GM18868 (cell line): ENCODE measurements at regions not wholly inside any gene's neighbourhood (a gene's known extent, or its start where the extent isn't known, plus 50 kb on each side); places are given as distances from the start of the nearest gene placed in this dataset.

ENCODE experiments used
- ATAC-seq: cut with Tn5 transposase; IDR thresholded peaks from one replicate; pipeline ENCODE4 v1.9.1; 2021; ENCODE audit warnings: mild to moderate bottlenecking, moderate library complexity; ENCODE audit not compliant: unreplicated experiment

DNA sequence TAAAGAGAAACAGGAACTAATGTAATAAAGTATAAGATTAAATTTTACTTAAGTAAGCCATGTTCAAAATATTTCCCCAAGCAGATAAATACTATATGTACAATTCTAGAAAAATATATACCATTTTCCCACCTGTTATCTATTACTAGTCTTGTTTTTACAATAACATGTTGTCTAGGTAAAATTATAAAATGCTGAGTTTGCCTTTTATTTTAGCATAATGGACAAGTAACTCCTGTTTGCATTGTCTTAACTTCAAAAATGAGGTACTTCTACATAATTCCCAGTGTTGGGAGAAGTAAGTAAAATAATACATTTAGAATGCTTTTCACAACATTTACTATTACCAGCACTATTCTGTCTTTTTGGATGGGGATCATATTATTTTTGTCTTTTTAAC lies 800.5 kb downstream of the SLITRK6 start:
- ATAC-seq = no peak

DNA sequence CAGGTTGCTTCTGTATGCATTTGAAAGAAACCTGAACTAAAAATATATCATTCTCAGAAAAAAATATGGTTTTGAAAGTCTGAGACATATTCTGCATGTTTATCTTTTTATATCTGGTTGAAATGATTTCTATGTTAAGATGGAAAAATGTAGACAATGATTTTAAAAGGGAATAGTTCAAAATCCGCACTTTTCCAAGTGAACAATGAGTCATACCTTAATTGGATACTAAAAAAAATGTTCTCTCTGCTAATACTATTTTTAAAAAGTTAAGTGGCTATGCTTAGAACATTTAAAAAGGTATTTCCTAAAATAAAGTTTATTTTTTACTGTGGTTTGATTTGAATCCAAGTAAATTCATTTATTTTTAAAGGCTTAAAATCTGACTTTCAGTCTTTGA lies 801.4 kb downstream of the SLITRK6 start:
- no peak for ATAC-seq

DNA sequence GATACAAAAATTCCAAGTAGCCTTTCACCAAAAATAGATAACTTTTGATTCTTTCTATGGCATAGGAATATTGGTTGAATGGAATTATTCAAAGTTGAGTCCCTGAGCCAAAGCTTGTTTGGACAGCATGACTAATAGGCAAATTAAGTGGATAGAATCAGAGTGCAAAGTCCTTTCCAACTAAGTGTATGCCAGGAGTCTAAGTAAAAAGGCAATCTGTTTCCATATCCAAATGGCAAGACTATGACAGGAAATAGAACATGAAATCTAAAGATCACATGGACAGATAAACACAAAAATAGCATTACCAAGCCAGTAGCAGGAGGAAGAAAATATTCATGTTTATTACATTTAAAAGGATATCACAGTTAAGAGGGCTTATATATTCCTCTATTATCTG lies 804.6 kb downstream of the SLITRK6 start:
- ATAC-seq = no peak

DNA sequence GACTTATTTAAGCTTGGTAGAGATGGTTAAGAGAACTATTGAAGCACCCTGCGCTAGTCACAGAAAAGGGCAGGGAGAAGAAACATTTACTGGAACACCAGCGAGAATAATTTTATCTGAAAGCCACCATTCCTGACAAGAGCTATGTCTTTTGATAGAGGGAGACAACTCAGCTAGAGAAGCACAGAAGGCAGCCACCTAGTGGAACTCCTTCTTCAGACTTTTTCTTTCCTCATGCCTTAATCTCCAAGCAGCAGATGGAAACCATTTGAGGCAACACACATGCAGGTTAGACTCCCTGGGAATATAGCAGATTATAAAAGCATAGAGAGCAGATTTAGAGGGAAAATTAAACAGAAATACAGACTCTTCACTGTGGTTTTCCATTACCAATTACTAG lies 813.4 kb downstream of the SLITRK6 start:
- no peak for ATAC-seq

DNA sequence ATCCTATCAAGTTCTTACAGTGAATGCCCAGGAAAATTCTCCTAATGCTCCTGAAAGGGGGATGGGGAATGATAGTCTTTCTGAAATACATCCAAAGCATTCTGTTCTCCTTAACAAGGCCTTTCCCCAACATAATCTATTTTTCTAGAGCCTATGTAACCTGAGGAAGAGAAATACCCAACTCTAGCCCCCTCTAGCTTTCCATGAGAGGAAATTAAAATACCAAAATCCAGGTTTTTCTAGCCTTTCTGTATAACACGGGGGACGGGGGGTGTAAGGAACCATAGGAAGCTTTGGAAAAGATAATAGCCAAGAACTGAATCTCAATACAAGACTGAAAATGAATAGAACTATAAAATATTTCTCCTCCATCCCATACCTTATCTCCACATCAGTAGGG lies 815.9 kb downstream of the SLITRK6 start:
- ATAC-seq = no peak

DNA sequence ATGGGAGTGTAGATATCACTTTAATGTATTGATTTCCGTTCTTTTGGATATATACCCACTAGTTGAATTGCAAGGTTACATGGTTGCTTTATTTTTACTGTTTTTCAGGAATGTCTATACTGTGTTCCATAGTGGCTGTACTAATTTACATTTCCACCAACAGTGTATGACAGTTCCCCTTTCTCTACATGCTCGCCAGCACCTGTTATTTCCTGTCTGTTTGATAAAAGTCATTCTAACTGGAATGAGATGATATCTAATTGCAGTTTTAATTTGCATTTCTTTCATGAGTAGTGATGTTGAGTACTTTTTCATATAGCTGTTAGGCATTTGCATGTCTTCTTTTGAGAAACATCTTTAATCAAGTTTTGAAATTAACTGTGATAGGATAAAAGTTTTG lies 818.6 kb downstream of the SLITRK6 start:
- no peak for ATAC-seq

DNA sequence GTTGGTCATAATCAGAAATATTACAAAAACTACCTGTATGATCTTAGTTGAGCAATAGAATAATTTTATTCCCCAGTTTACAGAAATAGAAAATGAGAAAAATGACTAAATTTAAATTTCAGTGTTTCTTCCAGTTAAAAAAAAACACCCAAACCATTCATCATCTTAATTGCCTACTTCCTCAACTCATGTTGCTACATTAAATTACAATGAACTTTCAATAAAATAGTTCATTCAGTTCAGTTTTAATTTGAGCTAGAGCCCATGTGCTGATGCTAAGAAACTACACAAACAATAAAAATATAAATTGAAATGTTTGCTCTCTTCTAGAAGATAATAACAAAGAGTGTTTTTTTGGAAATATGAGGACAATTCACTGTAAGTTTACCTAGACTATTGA lies 820.4 kb downstream of the SLITRK6 start:
- ATAC-seq = no peak

DNA sequence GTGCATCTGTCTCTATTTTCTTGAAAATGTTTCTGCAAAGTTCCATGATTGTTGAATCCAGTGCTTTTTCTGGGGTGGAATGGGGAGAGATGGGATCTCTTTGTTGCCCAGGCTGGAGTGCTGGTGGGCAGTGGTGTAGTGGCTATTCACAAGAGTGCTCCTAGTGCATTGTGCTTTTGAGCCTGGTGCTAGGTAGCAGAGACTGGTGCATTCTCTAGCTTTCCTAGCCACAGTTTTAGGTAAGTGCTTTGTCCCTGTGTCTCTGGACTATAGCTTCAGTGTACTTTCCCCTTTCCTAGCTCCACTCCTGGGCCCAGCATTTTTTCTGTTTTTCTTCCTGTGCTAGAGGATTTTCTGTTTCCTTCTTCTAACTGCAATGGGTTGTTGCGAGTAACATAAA lies 825.6 kb downstream of the SLITRK6 start:
- no peak for ATAC-seq

DNA sequence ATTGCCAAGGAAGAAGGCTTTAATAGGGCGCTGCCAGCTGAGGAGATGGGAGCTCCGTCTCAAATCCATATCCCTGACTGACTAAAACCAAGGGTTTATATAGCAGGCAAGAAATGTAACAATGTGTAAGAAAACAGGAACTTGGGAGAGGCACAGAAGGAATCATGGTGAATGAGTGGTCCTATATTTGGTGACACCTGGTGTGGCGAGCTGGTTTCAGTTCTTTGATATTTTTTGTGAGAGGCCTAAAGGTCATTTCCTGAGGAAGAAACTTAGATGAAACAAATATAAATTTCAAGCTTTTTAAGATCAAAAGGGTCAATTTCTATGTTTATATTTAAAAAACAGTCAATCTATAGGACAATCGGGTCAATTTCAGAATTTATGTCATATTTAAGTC lies 826.3 kb downstream of the SLITRK6 start:
- ATAC-seq = no peak

DNA sequence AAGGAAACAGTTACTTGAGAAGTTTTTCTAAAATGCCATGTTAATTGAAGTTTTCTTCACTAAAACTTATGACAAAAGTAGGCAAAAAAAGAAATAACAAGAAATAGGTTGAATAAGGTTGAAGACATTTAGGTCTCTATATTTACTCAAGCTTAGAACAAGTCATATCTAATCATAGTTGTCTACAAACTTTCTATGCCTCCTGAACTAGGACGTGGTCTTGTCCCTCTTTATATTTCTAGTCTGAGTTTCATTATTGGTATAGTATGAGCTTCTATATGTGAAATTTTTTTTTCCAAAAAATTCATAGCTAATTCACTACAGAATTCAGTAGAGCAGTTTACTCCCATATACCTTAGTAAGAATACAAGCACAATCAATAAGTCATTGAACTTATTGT lies 836.4 kb downstream of the SLITRK6 start:
- peak; percentile 94 for ATAC-seq

DNA sequence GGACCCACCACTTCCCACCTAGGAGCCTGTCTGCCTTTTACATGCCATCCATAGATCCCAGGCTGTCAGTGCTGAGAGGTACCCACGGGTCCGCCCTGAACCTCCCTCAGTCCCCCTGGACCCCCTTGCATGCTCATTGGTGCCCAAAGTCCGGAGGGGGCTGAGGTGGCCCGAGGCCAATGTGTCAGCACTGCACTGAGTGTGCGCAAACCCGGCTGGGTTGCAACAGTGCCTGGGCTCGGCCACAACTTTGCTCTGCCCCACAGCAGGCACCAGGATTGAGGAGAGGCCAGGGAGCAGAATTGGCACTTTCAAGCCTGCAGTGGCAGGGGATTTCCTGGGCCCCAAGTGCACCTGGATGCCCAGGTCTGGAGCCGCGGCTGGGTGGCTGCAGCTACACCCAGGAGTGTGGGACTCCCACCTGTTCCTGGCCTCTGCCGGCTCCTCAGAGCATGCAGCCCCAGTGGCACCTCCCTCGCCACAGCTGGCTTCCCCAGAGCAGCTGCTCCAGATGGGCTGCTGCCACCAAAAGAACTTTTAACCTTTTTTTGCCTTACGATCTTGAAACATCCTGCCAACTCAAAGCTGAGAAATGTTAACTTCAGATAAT lies 837.0 kb downstream of the SLITRK6 start:
- ATAC-seq = peak; percentile 72

DNA sequence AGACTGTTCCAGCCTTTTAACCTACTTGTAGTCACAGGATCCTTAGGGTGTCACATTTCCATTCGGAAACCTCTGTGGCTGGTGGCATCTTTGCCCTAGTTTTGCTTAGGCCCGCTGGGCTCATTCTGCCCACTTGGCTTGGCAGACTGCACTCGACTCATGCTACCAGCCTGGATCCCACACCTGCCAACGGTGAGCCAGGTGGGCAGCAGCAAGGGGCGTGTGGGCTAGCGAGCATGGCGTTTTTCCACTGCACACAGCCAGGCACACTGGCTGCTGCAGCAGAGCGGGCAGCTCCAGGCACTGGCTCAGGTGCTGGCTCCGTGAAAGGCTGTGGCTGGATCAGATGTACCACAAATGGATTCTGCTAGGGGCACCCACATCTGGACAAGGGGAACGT lies 838.2 kb downstream of the SLITRK6 start:
- ATAC-seq = no peak

DNA sequence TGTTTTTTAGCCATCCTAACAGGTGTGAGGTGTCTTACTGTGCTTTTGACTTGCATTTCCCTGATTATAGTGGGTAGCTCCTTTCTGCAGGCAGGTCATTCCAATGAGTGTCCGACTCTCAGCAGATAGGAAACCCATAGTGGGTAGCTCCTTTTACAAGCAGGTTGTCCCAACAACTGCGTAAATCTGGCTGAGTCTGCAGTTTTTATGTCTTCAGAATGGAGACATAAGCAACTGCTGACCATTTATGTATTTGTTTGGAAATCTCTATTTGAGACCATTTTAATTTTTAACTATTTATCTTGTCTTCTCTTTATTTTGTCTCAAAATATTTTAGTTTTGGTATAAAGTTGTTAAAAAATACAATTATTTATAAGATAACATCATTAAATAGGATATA lies 839.4 kb downstream of the SLITRK6 start:
- no peak for ATAC-seq

DNA sequence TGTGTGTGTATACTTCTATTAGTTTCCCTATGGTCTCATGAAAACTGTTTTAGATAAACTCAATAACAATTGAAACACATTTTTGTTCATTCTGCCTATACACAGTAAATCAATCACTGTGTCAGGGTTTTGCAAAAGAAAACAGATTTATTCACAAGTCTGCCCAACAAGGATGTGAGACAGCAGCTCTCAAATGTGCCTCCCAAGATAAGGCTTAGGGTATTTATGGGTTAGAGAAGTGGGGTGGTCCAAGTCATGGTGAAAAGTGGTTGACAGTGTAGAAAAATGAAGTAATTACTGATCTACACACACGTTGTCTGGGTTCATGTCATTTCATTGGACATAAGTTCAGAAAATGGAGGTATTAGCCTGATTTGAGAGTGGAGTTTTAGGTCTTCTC lies 844.6 kb downstream of the SLITRK6 start:
- no peak for ATAC-seq

DNA sequence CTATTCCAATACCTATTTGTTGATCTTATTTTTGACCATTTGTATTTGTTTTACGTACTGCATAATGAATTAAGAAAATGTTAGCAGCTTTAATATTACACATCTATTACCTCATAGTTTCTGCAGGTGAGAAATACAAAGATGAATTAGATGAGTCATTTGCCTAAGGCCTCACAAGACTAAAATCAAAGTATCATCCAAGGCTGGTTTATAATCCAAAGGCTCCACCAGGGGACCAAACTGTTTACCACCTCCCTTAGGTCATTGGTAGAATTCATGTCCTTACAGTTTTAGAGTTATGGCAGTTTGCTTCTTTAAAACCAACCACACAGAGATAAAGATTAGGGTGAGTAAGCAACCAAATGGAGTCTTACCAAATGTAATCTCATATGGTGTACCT lies 848.1 kb downstream of the SLITRK6 start:
- no peak for ATAC-seq

DNA sequence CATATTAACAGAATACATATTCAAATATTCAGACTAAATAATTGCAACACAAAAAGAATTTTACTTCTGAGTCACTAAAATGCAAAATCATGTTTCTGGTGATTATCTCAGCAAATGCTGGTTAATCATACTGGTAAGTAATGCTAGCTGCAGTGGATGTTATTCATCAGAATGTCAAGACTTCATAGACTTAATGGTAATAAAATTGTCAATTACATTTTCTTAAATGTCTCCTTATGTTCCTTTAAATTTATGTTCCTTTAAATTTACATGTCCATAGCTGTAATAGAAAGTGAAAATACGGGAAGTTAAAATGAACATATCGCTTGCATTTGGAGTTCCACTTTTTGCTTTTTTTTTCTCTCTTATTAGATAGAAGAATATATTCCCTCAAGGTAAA lies 853.0 kb downstream of the SLITRK6 start:
- no peak for ATAC-seq

DNA sequence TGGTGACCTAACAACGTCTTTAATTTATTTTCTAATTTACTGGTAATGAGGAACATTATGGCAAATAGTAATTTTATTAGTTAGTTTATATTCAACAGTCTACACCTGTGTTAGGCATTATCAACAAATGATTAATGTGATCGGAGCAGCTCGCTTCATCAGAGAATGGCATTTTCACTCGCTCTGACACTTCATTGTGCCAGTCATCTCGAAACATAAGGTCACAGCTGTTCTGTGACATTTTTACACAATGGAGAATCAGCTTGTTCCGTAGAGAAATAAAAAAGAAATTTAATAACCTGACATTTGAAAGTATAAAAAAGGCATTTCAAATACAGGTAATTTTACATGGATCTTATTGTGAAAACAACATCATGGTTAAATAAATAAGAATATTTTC lies 858.4 kb downstream of the SLITRK6 start:
- no peak for ATAC-seq

DNA sequence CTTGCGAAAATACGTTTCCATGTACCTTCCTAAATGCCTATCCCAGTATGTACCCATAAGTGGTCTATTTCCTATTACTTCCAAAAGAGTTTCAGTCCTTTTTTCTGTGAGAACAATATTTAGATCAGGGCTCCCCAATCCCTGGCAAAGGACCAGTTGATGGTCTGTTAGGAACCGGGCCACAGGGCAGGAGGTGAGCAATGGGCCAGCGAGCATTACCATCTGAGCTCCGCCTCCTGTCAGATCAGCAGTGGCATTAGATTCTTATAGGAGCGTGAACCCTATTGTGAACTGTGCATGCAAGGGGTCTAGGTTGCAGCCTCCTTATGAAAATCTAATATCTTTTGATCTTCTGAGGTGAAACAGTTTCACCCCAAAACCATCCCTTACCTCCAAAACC lies 859.1 kb downstream of the SLITRK6 start:
- ATAC-seq = no peak

DNA sequence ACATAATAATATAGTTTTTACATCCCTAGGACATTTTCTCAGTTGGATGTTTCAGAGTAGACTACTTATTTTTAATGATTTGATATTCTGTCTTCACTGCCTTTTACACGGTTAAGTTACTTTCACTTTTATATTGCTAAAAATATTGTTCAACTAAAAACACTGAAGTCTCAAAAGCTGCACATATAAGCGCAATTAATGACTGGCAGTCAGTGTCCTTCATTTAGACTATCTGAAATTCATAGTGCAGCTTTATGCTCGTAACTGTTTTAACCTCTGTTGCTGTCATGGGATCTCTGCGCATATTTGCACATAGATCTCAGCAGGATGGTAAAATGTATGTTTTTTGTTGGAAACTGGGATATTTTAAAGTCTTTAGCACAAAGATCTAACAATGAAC lies 864.3 kb downstream of the SLITRK6 start:
- ATAC-seq = peak; percentile 31

DNA sequence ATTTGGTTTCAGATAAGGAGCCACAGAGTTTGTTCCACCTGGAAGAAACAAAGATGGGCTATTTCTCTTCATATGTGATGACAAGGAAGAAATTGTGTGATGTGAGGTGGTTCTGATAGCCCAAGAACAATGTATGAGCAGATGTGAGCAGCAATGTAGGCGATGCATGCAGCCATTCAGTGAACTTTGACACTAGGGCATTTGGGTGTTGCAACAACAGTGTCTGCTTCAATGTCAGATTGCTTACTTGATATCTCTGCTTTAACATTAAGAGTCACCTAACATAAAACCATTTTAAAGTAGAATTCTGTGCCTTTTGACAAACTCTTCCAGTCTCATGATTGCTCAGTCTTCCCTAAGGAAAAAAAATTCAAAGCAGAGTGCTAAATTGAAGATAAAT lies 865.4 kb downstream of the SLITRK6 start:
- ATAC-seq = no peak

DNA sequence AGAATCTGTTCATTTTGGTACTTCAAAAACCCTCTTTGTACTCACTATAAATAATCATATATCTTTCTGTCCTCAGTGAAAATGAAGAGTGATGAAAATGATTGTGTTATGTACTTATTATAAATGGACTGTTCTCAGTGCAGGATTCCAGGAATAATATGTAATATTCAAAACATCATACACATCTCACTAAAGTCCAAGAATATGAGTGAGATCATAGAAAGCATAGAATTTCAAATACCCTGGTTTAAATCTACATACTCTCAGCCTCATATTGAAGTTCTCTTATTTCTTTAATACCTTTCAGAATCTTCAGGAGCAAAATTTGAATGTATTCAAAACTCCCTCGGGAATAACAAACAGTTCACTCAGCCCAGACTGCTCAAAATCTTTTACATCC lies 868.0 kb downstream of the SLITRK6 start:
- ATAC-seq = no peak

DNA sequence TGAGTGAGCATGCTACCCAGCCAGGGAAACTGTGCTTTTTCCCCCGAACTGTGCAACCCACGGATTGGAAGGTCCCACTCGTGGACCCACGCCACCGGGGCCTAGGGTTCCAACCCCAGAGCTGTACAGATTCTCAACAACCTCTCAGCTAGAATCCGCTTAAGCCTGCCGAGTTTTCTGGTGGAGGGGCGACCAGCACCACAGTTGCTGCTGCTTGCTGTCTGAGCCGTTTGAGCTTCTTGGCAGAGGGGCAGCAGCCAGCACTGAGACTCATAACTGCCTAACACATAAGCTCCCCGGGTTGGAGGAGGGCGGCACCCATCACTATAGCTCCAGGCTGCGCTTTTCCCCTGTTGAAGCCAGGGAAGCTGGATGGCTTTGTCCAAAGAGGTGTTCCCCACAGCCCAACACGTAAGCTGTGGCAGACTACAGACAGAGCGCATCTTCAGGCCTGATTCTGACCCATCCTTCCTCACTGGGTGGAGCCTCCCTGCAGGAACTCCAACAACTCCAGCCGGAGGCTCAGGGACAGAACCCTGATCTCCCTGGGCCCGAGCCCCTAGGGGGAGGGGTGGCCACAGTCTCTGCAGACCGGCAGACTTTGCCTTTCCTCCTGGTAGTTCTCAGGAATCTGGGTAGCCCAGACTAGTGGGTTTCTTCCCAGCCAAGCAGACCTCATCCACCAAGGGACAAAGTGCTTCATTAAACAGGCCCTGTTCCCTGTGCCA lies 871.6 kb downstream of the SLITRK6 start:
- no peak for ATAC-seq

DNA sequence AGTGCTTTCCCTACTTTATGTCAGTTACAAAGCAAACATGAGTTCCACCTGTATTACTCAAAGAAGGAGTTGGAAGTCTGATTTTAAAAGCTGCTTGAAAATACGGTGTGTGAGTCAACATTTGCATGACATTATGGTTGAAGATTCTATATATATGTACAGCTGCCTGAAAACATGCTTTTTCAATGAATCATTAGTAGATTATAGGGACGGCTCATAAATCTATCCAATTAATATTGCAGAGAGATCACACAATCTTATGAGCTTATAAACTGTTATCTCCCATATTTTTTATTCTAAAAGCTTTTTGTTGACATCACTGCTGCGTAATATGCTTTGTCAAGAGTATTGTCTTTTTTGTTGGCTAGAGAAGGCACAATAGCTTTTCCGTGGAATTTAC lies 873.8 kb downstream of the SLITRK6 start:
- ATAC-seq = no peak
